Gastroesophageal sphincter (tissue), 3 donors: ENCODE measurements at regions not wholly inside any gene's neighbourhood (a gene's known extent, or its start where the extent isn't known, plus 50 kb on each side); places are given as distances from the start of the nearest gene placed in this dataset.

Experiments used
- CTCF ChIP-seq, 4 experiments: fragments of 200-600 bp in 2 of 4; fragments of 450-650 bp in 2 of 4; sonication (generic) in 1 of 4; IDR thresholded peaks; one replicate each; pipeline ENCODE4 v1.5.1; 2017 to 2019; ENCODE audit warnings: antibody characterized with exemption in 4 of 4, mild to moderate bottlenecking in 2 of 4, moderate library complexity in 2 of 4
- EP300 ChIP-seq: sonication (generic); formaldehyde crosslinking; IDR thresholded peaks from one replicate; pipeline ENCODE4 v1.6.1; 2017; ENCODE audit warnings: antibody characterized with exemption, mild to moderate bottlenecking
- POLR2A ChIP-seq, 2 donors: fragments of 450-650 bp; IDR thresholded peaks; one replicate each; pipeline ENCODE4 v1.6.1; 2017; ENCODE audit warnings: antibody characterized with exemption in 2 of 2, mild to moderate bottlenecking in 2 of 2, moderate library complexity in 1 of 2
- POLR2AphosphoS5 ChIP-seq: sonication (generic); formaldehyde crosslinking; IDR thresholded peaks from one replicate; pipeline ENCODE4 v1.6.1; 2017; ENCODE audit warnings: antibody characterized with exemption

DNA sequence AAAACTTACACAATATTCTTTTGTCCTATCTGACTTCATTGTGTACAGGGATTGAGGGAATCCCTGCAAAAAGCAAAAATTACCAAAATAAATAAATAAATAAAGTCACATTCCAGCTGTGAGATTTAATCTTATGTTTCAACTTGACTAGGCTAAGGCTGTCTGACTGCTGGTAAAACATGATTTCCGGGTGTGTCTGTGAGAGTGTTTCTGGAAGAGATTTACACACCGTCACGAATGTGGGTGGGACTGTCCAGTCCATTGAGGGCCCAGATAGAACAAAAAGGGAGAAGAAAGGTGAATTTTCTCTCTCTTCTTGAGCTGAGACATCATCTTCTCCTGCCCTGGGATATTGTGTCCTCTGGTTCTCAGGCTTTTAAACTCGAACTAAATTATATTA, 166.1 kb downstream of the LIG4 start:
- TF ChIP-seq CTCF (IDR thresholded peaks at IDR 0.05) (no peak), POLR2AphosphoS5 (no peak), EP300 (no peak), POLR2A (IDR thresholded peaks at IDR 0.05) (no peak)
